UCSD-AML1 (cell line): ENCODE measurements at regions not wholly inside any gene's neighbourhood (a gene's known extent, or its start where the extent isn't known, plus 50 kb on each side); places are given as distances from the start of the nearest gene placed in this dataset.

Experiments used
- DNase-seq: peaks from one replicate; lab custom pipeline; 2025; ENCODE audit not compliant: unreplicated experiment; lab: John Stamatoyannopoulos, UW

DNA sequence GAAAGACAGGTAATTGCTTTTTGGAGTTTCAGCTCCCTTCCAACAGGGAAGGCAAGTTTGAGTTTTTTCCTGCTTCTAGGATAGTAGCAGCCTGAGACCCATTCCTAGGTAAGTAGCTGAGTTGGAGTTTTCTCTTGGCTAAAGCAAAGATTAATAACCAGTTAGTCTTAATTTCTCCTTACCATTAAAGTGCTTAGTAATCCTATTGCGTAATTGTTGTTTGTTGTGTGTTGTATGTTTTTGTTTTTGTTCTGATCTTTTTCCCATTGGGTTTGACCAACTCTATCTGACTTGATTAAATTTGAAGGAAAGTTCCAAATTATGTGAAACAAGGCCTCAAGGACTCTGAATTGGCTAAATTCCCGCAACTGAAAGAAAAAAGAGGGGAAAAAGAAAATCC, 83.5 kb downstream of the TBX22 start:
- no peak for DNase-seq

DNA sequence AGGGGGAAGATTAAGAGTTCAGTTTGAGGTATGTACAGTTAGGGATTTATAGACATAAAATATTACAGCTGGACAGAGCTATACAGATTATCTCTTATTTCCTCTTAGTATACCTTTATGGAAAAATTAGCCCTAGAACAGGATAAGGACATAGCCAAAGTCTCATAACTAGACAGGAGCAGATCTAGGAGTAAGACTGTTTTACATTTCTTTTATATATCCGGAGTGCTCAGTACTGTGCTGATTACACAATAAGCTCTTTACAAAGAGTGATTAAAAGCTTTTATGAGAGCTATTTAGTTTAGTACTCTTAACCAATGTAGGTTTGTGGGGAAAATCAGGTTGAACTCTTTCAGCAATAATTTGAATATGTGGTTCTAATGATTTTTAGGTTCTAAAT, 105.8 kb downstream of the TBX22 start:
- DNase-seq = no peak

DNA sequence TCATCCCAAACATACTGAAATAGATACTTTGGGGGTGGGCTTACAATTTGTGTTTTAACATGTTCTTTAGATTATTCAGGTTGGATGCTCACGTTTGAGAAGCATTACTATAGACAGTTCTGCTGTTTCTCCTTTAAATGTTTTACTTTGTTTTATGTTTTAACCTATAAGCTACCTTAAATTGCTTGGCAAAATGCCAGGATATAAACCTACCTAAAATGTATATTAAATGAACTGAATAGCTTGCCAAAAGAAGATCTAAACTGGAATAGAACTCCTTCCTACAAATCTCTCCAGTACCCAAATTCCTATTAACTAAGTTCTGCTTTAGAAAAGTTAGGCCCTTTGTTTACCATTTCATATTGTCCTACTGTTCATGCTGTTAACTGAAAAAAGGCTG, 124.4 kb downstream of the TBX22 start:
- no peak for DNase-seq

DNA sequence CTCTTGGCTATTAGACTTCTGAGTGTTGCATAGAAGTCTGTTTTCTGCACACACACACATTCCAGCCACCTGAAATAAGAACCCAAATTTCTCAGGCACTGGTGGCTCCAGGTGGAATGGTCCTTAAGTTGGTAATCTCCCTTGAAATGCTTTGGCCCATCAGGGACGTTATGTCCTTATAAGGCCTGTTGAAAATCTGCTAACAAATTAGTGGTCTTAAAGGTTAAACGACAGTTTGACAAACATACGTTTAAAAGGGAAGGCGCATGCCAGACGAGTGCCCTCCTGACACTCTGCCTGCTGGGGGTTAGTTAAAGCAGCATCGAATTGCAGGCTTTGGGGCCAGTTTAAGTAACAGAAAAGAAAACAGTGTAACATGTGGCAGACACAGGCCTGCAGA, 125.0 kb downstream of the TBX22 start:
- no peak for DNase-seq

DNA sequence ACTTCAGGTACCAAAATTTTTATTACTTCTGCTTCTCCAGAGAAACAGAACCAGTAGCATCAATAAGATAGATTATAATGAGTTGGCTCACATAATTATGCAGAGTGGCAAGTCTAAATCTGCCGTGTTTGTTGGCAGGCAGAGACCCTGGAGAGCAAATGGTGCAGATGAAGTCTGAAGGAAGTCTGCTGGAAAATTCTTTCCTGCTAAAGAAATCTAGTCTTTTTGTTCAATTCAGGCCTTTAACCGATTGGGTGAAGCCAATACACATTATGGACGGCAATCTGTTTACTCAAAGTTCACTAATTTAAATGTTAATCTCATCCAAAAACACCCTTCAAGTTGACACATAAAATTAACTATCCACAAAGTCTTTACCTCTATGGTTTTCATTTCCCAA, 156.0 kb downstream of the TBX22 start:
- DNase-seq = no peak

DNA sequence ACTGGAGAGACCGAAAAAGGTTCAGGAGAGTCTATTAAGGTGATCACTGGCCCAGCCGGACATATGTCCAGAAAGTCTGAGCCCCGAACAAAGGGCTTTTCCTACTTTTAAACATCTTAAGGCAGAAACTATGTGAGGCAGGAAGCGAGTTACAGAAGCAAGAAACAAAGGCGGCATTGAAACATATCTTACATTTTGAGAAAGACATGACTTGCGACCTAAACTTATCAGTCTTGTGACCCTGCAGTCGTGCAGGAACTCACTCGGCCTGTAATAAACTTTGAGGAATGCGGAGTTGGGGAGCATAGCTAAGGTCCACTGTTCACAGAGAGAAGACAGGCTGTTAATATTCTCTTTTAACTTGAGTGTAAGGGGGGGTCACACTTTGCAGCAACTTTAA, 158.7 kb downstream of the TBX22 start:
- no peak for DNase-seq

DNA sequence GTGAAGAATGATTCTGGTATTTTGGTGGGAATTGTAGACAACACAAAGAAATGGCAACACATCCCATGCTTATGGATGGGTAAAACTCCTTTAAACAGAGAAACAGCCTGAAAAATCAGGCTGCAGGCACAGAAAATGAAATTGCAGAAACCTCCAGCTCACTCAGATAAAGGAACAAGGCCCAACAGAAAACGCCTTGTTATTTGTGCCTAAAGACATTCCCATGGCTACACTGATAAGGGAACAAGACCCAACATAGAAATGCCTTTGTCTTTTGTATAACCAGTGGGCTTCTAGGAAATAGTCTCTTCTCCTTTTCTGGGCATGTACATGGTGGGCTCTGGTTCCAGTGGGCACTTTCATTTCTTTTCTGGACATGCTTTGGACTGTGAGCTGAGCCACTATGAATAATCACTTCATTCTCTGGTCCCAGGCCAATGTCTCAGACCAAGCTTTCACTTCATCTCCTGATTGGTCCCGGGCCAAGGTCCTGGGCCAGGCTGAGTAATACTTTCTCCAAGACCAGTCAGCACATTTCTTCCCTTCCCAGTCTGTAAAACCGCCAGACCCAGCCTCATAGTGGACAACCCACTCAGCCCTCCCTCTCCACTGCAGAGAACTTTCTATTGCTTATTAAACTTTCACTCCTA, 160.5 kb downstream of the TBX22 start:
- no peak for DNase-seq

DNA sequence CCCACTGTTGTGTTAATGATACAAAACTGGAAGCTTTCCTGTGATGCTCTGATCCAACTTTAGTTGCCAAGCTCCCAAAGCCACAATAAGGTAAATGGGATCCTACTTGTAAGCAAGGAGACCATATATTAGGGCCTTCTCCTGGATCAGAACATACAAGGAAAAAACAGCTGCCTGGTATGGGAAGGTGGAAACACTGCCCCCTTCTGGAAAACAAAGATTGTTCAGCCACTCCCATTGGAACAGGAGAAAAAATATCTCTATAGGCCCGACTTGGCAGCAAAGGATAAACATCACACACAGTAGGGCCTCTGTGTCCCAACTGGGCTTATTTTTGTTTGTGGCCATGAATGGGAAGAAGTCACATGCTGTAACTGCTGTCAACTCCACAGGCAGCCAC, 166.5 kb downstream of the TBX22 start:
- DNase-seq = no peak

DNA sequence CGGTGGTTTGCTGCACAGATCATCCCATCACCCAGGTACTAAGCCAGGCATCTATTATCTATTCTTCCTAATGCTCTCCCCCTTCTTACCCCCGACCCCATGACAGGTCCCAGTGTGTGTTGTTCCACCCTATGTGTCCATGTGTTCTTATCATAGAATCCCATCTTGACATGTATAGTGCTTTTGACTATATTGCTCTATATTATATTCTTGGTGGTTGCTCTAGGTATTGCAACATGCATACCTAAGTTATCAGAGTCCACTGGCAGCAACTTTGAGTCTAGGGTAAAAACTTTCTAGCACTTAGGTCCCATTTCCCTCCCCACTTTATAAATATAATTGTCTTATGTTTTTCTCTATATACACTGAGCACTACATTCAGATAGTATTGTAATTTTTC, 170.3 kb downstream of the TBX22 start:
- no peak for DNase-seq

DNA sequence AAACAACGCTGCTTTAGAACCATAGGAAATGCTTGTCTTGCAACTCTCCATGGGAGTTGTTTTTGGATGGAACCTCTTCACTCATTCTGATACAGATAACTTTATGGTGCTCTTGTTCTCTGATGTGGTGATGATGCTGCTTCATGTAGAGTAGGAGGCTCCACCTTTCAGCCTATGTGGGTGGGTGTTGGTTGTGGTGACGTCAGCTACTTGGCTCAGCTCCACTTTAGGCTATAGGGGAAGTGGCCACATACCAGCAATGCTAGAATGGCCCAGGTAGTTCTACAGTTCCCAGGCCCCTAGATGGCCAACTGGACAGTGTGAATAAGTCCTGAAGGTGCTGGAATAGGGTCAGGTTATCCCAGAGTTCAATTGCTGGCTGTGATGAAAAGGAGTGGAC, 192.1 kb downstream of the TBX22 start:
- DNase-seq = no peak

DNA sequence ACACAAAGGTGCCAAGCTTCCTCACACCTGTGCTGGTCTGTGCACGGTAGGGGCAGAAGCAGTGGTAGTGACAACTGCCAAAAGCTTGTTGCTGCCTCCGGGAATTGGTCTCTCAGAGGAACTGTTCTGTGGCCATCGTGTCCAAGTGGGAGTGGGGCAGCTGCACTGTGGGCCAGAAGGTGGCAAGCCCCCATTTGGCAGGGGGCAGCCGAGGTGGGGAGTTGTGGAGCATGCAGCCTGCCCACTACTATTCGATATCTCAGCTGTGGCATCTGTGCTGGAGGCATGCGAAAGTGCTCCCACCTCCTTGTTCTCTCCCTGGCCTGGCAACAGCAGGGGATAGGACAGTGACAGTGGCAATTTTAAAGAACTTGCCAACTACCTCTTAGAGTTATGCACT, 192.8 kb downstream of the TBX22 start:
- no peak for DNase-seq

DNA sequence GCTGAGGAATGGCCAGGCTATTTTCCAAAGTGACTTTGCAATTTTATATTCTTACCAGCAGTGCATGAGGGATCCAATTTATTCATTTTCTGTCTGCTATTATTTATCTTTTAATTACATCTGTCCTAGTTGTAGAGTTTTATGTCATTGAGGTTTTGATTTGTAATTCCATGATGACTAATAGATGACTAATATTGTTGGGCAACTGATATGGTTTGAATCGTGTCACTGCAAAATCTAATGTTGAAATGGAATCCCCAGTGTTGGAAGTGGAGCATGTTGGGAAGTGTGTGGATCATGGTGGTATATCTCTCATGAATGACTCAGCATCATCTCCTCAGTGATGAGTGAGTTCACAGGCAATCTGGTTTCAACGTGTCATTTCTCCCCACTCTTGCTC, 201.5 kb downstream of the TBX22 start:
- DNase-seq = no peak

DNA sequence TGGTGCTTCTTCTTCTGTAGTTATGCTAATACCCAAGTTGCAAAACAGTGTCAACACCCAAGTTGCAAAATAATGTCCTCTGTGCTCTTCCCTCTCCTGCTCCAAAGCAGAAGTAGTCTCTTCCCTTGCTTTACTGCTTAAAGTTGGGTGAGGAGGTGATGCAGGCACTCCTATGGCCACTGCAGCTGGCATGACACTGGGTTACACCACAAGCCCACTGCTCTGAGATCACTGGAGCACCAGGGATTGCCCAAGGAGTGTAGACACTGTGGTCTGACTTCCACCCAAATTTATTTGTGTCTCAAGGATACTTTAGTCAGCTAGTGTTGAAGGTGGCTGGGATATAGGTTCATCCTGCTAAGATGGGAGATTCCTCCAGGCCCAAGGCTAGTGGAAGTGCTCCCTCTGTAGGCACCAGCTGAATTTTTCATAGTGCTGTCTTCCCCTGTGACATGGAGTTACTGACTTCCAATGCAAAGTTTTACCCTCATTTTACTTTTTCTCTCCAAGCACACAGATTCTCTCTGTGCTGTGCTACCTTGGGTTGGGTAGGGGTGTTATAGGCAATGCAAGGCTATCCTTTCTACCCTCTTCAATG, 196.2 kb upstream of the TENT5D start:
- no peak for DNase-seq

DNA sequence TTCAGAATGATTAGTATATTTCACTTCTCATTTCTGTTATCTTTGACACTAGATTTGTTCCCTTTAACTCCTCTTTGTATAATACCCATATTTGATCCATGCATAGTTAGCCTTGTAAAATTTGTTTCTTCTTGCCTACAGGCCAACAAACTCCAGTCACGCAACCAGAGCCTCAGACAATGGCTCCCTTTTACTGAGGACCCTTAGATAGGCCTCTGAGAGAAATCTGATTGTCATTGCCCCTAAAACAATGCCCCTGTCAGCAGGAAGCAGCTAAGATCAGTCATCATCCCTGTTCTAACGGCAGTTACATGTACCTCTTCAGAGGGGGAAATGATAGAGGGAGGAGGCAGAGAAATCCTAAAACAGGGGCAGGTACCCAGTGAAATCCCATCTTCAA, 190.6 kb upstream of the TENT5D start:
- no peak for DNase-seq

DNA sequence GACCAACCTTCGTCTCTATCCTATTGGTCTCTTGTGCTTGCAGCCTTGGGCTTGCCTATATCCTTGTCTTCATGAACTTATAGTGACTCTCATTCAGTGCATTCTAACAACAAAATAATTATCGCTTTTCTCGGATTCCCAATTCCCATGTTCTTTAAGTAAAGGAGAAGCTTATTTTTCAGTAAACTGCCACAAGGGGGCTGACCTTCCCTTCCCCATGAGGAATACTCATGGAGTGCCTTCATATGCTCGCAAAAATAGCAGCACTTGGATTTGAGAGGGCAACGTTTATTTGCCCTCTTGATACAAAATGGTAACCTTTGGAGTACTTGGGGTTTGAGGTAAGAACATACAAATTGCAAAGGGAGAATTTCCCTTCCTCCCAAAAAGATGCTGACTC, 183.2 kb upstream of the TENT5D start:
- DNase-seq = no peak

DNA sequence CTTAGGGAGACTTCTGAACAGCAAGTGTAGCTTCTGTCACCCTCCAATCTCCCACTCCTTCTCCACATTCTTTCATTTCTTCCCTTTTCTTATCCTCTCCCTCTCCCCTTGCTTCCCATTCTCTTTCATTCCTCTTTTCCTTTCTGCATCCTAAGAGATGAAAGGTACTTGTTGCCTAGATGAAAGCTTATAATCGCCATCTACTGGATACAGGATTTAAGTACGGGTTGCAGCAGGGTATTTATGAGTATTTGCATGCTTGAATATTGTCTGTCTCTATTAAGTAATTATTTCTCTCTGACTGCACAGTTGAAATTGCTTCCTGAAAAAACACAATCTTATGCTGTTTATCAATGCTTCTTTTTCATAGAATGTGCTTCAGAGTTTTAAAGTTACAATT, 174.0 kb upstream of the TENT5D start:
- DNase-seq = no peak

DNA sequence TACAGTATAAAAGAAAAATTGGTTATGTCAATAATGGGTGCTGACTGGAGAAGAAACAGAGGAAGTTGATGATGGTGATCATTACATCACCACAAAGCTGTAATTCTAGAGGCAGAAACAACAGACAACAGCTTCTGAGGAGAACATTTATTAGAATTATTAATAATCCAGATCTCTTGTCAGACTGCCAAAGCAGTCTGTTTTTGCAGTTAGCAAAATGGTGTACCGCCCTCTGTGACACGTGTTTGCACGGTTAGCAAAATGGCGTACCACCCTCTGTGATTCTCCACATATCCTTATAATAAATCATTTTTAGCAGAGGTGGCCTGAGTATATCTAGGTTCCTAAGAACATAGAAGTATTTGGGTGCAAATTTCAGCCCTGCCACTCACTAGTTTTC, 154.0 kb upstream of the TENT5D start:
- DNase-seq = no peak

DNA sequence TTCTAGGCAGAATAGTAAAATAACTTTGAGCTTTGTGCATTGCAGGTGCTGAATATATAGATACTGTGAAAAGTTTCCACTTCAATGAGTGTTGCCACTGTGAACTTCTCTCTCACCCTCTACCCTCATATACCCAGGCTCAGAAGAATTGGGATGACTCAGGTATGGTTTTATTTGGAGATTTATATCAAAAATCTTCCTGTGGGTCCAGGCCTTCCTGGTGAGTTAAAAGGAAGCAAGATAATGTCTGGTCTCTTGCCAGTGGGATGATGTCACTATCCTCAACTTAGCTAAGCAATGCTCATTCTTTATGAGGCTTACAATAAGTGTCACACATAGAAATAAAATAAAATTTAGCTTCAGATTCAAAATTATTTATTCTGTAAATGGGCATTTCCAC, 153.3 kb upstream of the TENT5D start:
- no peak for DNase-seq

DNA sequence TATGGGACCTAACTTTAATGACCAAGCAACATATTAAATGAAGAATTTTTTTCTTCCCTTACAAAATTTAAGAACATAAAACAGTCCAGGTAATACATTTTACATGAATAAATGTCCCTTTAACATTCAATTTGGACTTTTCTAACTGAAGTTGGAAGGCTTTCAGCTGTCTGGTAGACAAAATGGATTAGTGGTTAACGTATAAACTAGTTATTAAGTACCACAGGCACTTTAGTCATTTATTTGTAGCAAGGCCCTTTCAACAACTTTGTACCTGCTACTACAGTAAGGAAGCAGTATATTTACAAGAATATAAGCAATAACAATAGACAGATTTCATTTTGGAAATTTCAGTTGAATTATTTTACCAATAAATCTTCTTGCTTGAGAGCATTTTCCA, 152.5 kb upstream of the TENT5D start:
- no peak for DNase-seq

DNA sequence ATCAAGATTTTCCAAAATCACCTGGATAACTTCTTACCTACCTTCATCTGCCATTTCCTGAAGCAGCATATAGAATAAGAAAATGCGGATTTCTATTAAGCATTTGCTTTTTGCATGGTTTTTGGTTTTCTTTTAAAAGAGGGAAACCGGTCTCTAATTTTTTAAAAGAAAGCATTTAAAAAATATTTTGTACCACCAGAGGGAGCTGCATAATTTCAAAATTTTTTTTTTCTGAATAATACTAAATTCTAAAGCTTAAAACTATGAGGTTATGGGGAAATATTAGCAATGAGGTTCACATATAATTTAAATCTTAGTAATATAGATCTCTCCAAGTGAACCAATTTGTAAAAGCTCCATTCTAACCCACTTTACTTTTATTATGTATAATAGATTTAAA, 137.7 kb upstream of the TENT5D start:
- no peak for DNase-seq

DNA sequence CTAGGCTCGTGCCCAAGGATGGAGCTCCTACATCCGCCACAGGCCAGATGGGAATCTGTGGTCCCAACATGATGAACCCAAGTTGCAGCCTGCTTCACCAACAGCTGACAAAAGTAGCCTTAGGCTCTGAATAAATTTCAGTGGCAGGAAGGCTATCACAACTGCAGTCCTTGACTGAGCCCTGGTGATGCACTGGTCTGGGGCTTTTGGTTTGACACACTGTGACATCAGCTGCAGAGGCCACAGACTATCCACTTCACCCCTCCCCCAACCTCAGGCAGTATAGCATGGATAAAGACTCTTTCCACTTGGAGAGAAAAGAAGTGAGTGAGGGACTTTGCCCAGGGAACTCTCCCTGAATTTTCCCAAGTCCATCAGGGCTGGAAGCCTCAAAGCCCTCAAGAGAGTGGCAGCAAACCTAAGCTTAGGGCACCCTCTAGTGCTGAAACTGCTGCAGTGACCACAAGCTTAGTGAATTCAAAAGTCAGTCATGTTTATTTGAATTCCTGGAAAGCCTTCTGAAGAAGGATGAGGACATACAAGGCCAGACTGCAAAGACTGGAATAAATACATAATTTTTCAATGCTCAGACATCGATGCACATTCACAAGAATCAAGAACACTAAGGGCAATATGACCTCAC, 135.0 kb upstream of the TENT5D start:
- peak; percentile 8 for DNase-seq

DNA sequence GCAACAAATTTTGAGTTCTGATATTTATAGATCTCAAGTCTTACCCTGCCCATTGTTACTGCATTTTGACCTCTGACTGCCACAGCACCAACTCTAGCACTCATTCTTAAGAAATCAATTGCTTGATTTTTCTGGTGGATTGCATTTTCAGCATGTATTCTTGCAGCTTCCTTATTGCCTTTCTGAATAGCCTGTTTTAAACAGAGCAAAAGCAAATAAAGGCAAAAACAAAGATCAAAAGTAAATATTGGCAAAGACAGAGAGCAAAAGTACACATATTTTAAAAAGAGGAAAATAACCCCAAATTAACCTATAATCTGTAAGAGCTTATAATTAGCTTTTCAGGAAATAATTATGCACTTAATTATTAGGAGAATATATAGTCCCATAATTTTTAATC, 129.4 kb upstream of the TENT5D start:
- no peak for DNase-seq

DNA sequence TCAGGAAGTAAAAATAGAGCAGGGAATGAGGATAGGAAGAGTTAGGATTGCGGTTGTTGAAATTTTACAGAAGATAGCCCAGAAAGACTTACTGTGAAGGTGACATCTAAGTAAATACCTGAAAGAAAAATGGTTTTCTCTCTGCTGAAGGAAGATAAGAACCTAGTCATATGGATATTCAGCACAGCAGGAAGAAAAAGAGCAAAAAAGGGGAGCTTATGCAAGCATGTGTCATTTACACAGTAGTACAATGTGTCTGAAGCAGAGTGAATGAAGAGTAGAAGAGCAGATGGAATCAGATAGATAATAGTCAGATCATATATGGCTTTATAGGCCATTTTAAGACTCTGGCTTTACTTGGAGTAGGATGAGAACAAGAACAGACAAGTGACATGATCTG, 126.9 kb upstream of the TENT5D start:
- DNase-seq = no peak
